ENCODE measurements at regions not wholly inside any gene's neighbourhood (a gene's known extent, or its start where the extent isn't known, plus 50 kb on each side); places are given as distances from the start of the nearest gene placed in this dataset.

- Histone ChIP-seq H4K20me1 (ENCODE audit: insufficient read depth, low read length, poor library complexity, severe bottlenecking) (no peaks in the 10 kb centered on the region), H3K4me1 (ENCODE audit: insufficient read depth, low read length, poor library complexity, severe bottlenecking) (no peaks in the 10 kb centered on the region), H3K4me3 (ENCODE audit: low read length, poor library complexity, severe bottlenecking) (no peak overlapping the region), H3K36me3 (ENCODE audit: insufficient read depth, low read length) (no peaks in the 10 kb centered on the region), H2AFZ (ENCODE audit: low read length) (no peak overlapping the region), H3K27me3 (ENCODE audit: insufficient read depth, low read length, poor library complexity, severe bottlenecking) (no peaks in the 10 kb centered on the region), H3K4me2 (ENCODE audit: low read depth, low read length, poor library complexity, severe bottlenecking) (no peak overlapping the region), H3F3A (ENCODE audit: low read depth) (no peaks in the 10 kb centered on the region), H3K9ac (ENCODE audit: low read depth, low read length, poor library complexity, severe bottlenecking) (no peak overlapping the region), H3K9me2 (replicated peaks; ENCODE audit: low read depth, low read length) (no peaks in the 10 kb centered on the region), H3K9me3 (ENCODE audit: insufficient read depth, low read depth, low read length) (no peaks in the 10 kb centered on the region), H3K79me2 (ENCODE audit: insufficient read depth, low read length) (no peaks in the 10 kb centered on the region)
- TF ChIP-seq EZH2phosphoT487 (IDR thresholded peaks at IDR 0.05; ENCODE audit: borderline replicate concordance) = no peak
- no peak for TF ChIP-seq CTCF (conservative IDR thresholded peaks at IDR 0.05; ENCODE audit: low read length)
These were observed 227.1 kb downstream of the ADRA2A start for GRCh38 chr10:111303887-111304286.

GRCh38 chr10:111316722-111317212, 239.9 kb downstream of the ADRA2A start:
- Histone ChIP-seq H3K4me3 (ENCODE audit: low read length, poor library complexity, severe bottlenecking) (no peak overlapping the region), H3K9ac (ENCODE audit: low read depth, low read length, poor library complexity, severe bottlenecking) (no peak overlapping the region), H2AFZ (ENCODE audit: low read length) (no peak overlapping the region), H3K4me2 (ENCODE audit: low read depth, low read length, poor library complexity, severe bottlenecking) (no peak overlapping the region), H3K9me3 (ENCODE audit: insufficient read depth, low read depth, low read length) (no peaks in the 10 kb centered on the region), H4K20me1 (ENCODE audit: insufficient read depth, low read length, poor library complexity, severe bottlenecking) (no peaks in the 10 kb centered on the region), H3K4me1 (ENCODE audit: insufficient read depth, low read length, poor library complexity, severe bottlenecking) (no peaks in the 10 kb centered on the region), H3K27me3 (ENCODE audit: insufficient read depth, low read length, poor library complexity, severe bottlenecking) (no peaks in the 10 kb centered on the region), H3K79me2 (ENCODE audit: insufficient read depth, low read length) (no peaks in the 10 kb centered on the region), H3F3A (ENCODE audit: low read depth) (no peaks in the 10 kb centered on the region), H3K9me2 (replicated peaks; ENCODE audit: low read depth, low read length) (no peaks in the 10 kb centered on the region), H3K36me3 (ENCODE audit: insufficient read depth, low read length) (no peaks in the 10 kb centered on the region)
- TF ChIP-seq CTCF (conservative IDR thresholded peaks at IDR 0.05; ENCODE audit: low read length) (no peak), EZH2phosphoT487 (IDR thresholded peaks at IDR 0.05; ENCODE audit: borderline replicate concordance) (no peak)

- no peaks in the 10 kb centered on the region for H3K27me3 ChIP-seq (ENCODE audit: insufficient read depth, low read length, poor library complexity, severe bottlenecking)
- H3K4me3 ChIP-seq (ENCODE audit: low read length, poor library complexity, severe bottlenecking) = no peak overlapping the region
- H3K36me3 ChIP-seq (ENCODE audit: insufficient read depth, low read length) = no peaks in the 10 kb centered on the region
- no peak overlapping the region for H3K4me2 ChIP-seq (ENCODE audit: low read depth, low read length, poor library complexity, severe bottlenecking)
- H3K9me2 ChIP-seq (replicated peaks; ENCODE audit: low read depth, low read length) = no peaks in the 10 kb centered on the region
- H3K79me2 ChIP-seq (ENCODE audit: insufficient read depth, low read length) = no peaks in the 10 kb centered on the region
- no peaks in the 10 kb centered on the region for H3K9me3 ChIP-seq (ENCODE audit: insufficient read depth, low read depth, low read length)
- H4K20me1 ChIP-seq (ENCODE audit: insufficient read depth, low read length, poor library complexity, severe bottlenecking) = no peaks in the 10 kb centered on the region
- no peaks in the 10 kb centered on the region for H3F3A ChIP-seq (ENCODE audit: low read depth)
- H2AFZ ChIP-seq (ENCODE audit: low read length) = no peak overlapping the region
- H3K9ac ChIP-seq (ENCODE audit: low read depth, low read length, poor library complexity, severe bottlenecking) = no peak overlapping the region
- no peaks in the 10 kb centered on the region for H3K4me1 ChIP-seq (ENCODE audit: insufficient read depth, low read length, poor library complexity, severe bottlenecking)
- no peak for TF ChIP-seq CTCF (conservative IDR thresholded peaks at IDR 0.05; ENCODE audit: low read length)
- no peak for TF ChIP-seq EZH2phosphoT487 (IDR thresholded peaks at IDR 0.05; ENCODE audit: borderline replicate concordance)
These were observed 243.0 kb downstream of the ADRA2A start for GRCh38 chr10:111319866-111320265.

All from Loucy (cell line).